MM.1S (cell line): ENCODE measurements at regions not wholly inside any gene's neighbourhood (a gene's known extent, or its start where the extent isn't known, plus 50 kb on each side); places are given as distances from the start of the nearest gene placed in this dataset.

ENCODE experiments used
- DNase-seq: peaks from one replicate; pipeline ENCODE4 v3.0.0-alpha.2; 2015
- H2AFZ ChIP-seq: fragments of 300-600 bp; sonication (generic); 2 replicates; pipeline ENCODE4 v1.6.0; 2016; ENCODE audit warnings: antibody characterized with exemption, low read length
- H3F3A ChIP-seq: fragments of 300-600 bp; sonication (generic); 2 replicates; pipeline ENCODE4 v1.6.1; 2016; ENCODE audit warnings: mild to moderate bottlenecking, antibody characterized with exemption, low read length, moderate library complexity, mixed read lengths; ENCODE audit not compliant: insufficient read depth
- H3K27ac ChIP-seq: fragments of 300-600 bp; sonication (generic); 2 replicates; pipeline ENCODE4 v1.5.1; 2016; ENCODE audit warnings: mild to moderate bottlenecking, low read length
- H3K27me3 ChIP-seq: fragments of 300-600 bp; sonication (generic); replicated peaks from 2 replicates; pipeline ENCODE4 v1.6.0; 2016; ENCODE audit warnings: low read length; ENCODE audit not compliant: insufficient read depth
- H3K36me3 ChIP-seq: fragments of 300-600 bp; sonication (generic); replicated peaks from 2 replicates; pipeline ENCODE4 v1.6.1; 2016; ENCODE audit warnings: mild to moderate bottlenecking, low read length, mixed read lengths; ENCODE audit not compliant: insufficient read depth
- H3K4me1 ChIP-seq: fragments of 300-600 bp; sonication (generic); 2 replicates; pipeline ENCODE4 v1.6.1; 2016; ENCODE audit warnings: low read length, mixed read lengths
- H3K4me2 ChIP-seq: fragments of 300-600 bp; sonication (generic); 2 replicates; pipeline ENCODE4 v1.6.0; 2016; ENCODE audit warnings: low read depth, low read length
- H3K4me3 ChIP-seq: fragments of 300-600 bp; sonication (generic); 2 replicates; pipeline ENCODE4 v1.5.1; 2016; ENCODE audit warnings: low read length, mixed read lengths
- H3K79me2 ChIP-seq: fragments of 300-600 bp; sonication (generic); 2 replicates; pipeline ENCODE4 v1.6.1; 2016; ENCODE audit warnings: mixed run types, low read length, mixed read lengths
- H3K9ac ChIP-seq: fragments of 300-600 bp; sonication (generic); 2 replicates; pipeline ENCODE4 v1.6.1; 2016; ENCODE audit warnings: low read length, mixed read lengths
- H3K9me2 ChIP-seq: fragments of 300-600 bp; sonication (generic); replicated peaks from 2 replicates; pipeline ENCODE4 v1.6.1; 2016; ENCODE audit warnings: mild to moderate bottlenecking, low read length, mixed read lengths; ENCODE audit not compliant: insufficient read depth
- H3K9me3 ChIP-seq: fragments of 300-600 bp; sonication (generic); replicated peaks from 2 replicates; pipeline ENCODE4 v1.6.1; 2016; ENCODE audit warnings: mild to moderate bottlenecking, low read length, mixed read lengths; ENCODE audit not compliant: insufficient read depth
- H4K20me1 ChIP-seq: fragments of 300-600 bp; sonication (generic); 2 replicates; pipeline ENCODE4 v1.6.1; 2016; ENCODE audit warnings: mild to moderate bottlenecking, low read length, moderate library complexity, mixed read lengths; ENCODE audit not compliant: insufficient read depth
- EZH2 ChIP-seq: fragments of 300-600 bp; sonication (generic); optimal IDR thresholded peaks from 2 replicates; pipeline ENCODE3; 2017; ENCODE audit warnings: low read depth, mild to moderate bottlenecking, antibody characterized with exemption, low read length, mixed read lengths
- EZH2phosphoT487 ChIP-seq: fragments of 300-600 bp; sonication (generic); IDR thresholded peaks from 2 replicates; pipeline ENCODE4 v1.6.1; 2018; ENCODE audit warnings: antibody characterized with exemption, low read length
- TF ChIP-seq, protein P1 (sequence below): fragments of 300-600 bp; sonication (generic); IDR thresholded peaks from 2 replicates; pipeline ENCODE4 v1.5.1; 2016; ENCODE audit warnings: antibody characterized with exemption, low read length, mixed read lengths

DNA sequence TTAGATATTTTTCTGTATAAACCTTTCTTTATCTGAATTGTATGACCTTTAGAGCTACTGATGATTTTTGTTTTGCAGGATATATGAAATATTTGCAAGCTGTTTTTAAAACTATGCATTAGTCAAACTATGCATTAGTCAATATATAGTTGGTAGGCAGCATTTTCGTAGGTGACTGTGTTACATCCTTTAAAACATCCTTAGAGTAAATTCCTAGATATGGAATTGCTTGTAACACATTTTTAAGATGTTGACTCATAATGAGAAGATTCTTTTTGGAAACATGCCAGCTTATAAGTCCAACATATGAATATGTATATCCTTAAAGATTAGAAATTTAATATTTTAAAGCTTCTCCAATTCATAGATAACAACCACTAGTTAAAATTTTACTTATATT, 1768.5 kb downstream of the PCDH7 start:
- Histone ChIP-seq H3K9ac (no peak overlapping the region), H3K79me2 (no peaks in the 10 kb centered on the region), H3K27me3 (no peaks in the 10 kb centered on the region), H3K4me2 (no peak overlapping the region), H3K36me3 (no peaks in the 10 kb centered on the region), H3K27ac (no peak overlapping the region), H2AFZ (no peak overlapping the region), H3K9me3 (no peaks in the 10 kb centered on the region), H4K20me1 (no peaks in the 10 kb centered on the region), H3F3A (no peaks in the 10 kb centered on the region), H3K4me1 (no peaks in the 10 kb centered on the region), H3K4me3 (no peak overlapping the region), H3K9me2 (no peaks in the 10 kb centered on the region)
- TF ChIP-seq EZH2phosphoT487 = no peak
- TF ChIP-seq EZH2 = no peak
- TF ChIP-seq, protein P1, sequence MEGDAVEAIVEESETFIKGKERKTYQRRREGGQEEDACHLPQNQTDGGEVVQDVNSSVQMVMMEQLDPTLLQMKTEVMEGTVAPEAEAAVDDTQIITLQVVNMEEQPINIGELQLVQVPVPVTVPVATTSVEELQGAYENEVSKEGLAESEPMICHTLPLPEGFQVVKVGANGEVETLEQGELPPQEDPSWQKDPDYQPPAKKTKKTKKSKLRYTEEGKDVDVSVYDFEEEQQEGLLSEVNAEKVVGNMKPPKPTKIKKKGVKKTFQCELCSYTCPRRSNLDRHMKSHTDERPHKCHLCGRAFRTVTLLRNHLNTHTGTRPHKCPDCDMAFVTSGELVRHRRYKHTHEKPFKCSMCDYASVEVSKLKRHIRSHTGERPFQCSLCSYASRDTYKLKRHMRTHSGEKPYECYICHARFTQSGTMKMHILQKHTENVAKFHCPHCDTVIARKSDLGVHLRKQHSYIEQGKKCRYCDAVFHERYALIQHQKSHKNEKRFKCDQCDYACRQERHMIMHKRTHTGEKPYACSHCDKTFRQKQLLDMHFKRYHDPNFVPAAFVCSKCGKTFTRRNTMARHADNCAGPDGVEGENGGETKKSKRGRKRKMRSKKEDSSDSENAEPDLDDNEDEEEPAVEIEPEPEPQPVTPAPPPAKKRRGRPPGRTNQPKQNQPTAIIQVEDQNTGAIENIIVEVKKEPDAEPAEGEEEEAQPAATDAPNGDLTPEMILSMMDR = no peak
- DNase-seq = no peak

DNA sequence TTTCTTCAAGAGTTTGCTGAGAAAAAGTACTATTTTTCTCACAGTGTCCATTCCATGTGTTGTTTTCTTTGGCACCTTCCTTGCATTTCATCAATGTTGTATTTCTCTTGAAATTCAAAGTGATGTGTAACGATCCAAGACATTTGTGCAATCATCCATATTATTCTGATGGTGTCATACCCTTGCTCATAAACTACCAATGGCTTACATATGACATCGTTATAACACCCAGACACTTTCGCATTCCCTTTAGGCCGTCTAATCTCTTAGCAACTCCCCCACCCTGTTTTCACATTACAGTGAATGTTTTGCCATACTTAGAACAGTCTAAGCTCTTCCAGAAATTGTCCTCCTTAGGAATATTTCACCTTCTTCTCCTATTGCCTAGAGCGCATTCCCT, 1779.0 kb downstream of the PCDH7 start:
- no peaks in the 10 kb centered on the region for H4K20me1 ChIP-seq
- H3K4me3 ChIP-seq = no peak overlapping the region
- no peaks in the 10 kb centered on the region for H3F3A ChIP-seq
- no peaks in the 10 kb centered on the region for H3K79me2 ChIP-seq
- TF ChIP-seq EZH2phosphoT487 = no peak
- TF ChIP-seq EZH2 = no peak
- TF ChIP-seq, protein P1 = no peak
- H3K9me3 ChIP-seq = no peaks in the 10 kb centered on the region
- H3K9me2 ChIP-seq = no peaks in the 10 kb centered on the region
- no peak overlapping the region for H3K27ac ChIP-seq
- DNase-seq = no peak
- H3K4me1 ChIP-seq = no peaks in the 10 kb centered on the region
- H3K4me2 ChIP-seq = no peak overlapping the region
- no peak overlapping the region for H2AFZ ChIP-seq
- H3K27me3 ChIP-seq = no peaks in the 10 kb centered on the region
- H3K36me3 ChIP-seq = no peaks in the 10 kb centered on the region
- H3K9ac ChIP-seq = no peak overlapping the region

GRCh38 chr4:32503241-32503640, 1783.1 kb downstream of the PCDH7 start:
- H3K4me2 ChIP-seq = no peak overlapping the region
- H3K4me3 ChIP-seq = no peak overlapping the region
- H3K9me3 ChIP-seq = no peaks in the 10 kb centered on the region
- H2AFZ ChIP-seq = no peak overlapping the region
- H3K36me3 ChIP-seq = no peaks in the 10 kb centered on the region
- no peaks in the 10 kb centered on the region for H3K4me1 ChIP-seq
- H3K79me2 ChIP-seq = no peaks in the 10 kb centered on the region
- H3K9ac ChIP-seq = no peak overlapping the region
- H4K20me1 ChIP-seq = no peaks in the 10 kb centered on the region
- no peaks in the 10 kb centered on the region for H3K27me3 ChIP-seq
- no peaks in the 10 kb centered on the region for H3F3A ChIP-seq
- H3K9me2 ChIP-seq = no peaks in the 10 kb centered on the region
- TF ChIP-seq, protein P1 = no peak
- no peak for TF ChIP-seq EZH2phosphoT487
- TF ChIP-seq EZH2 = no peak
- no peak for DNase-seq
- H3K27ac ChIP-seq = no peak overlapping the region
